ENCODE measurements at regions not wholly inside any gene's neighbourhood (a gene's known extent, or its start where the extent isn't known, plus 50 kb on each side); places are given as distances from the start of the nearest gene placed in this dataset.

GRCh38 chr6:17047889-17048288, 54.0 kb upstream of the STMND1 start:
- no peak for DNase-seq (ENCODE audit: low spot score)

- no peak for DNase-seq (ENCODE audit: low spot score)
These were observed 56.1 kb upstream of the STMND1 start for GRCh38 chr6:17045581-17046322.

GRCh38 chr6:17043148-17043522, 58.7 kb upstream of the STMND1 start:
- DNase-seq (ENCODE audit: low spot score): no peak

GRCh38 chr6:17042422-17043147, 59.3 kb upstream of the STMND1 start:
- DNase-seq (ENCODE audit: low spot score): peak; percentile 40

GRCh38 chr6:17039266-17039665, 62.6 kb upstream of the STMND1 start:
- DNase-seq (ENCODE audit: low spot score): no peak

- DNase-seq (ENCODE audit: low spot score): no peak
These were observed 63.5 kb upstream of the STMND1 start for GRCh38 chr6:17038316-17038715.

GRCh38 chr6:17036065-17036393, 65.8 kb upstream of the STMND1 start:
- no peak for DNase-seq (ENCODE audit: low spot score)

GRCh38 chr6:17035257-17036064, 66.4 kb upstream of the STMND1 start:
- no peak for DNase-seq (ENCODE audit: low spot score)

- DNase-seq (ENCODE audit: low spot score): no peak
These were observed 68.1 kb upstream of the STMND1 start for GRCh38 chr6:17033746-17034145.

GRCh38 chr6:17032988-17033634, 68.7 kb upstream of the STMND1 start:
- DNase-seq (ENCODE audit: low spot score): no peak

GRCh38 chr6:17032590-17032987, 69.3 kb upstream of the STMND1 start:
- no peak for DNase-seq (ENCODE audit: low spot score)

- no peak for DNase-seq (ENCODE audit: low spot score)
These were observed 69.9 kb upstream of the STMND1 start for GRCh38 chr6:17031961-17032360.

GRCh38 chr6:17027441-17027840, 74.4 kb upstream of the STMND1 start:
- no peak for DNase-seq (ENCODE audit: low spot score)

- no peak for DNase-seq (ENCODE audit: low spot score)
These were observed 79.2 kb upstream of the STMND1 start for GRCh38 chr6:17022604-17023003.

GRCh38 chr6:17021539-17021889, 80.3 kb upstream of the STMND1 start:
- no peak for DNase-seq (ENCODE audit: low spot score)

- no peak for DNase-seq (ENCODE audit: low spot score)
These were observed 80.8 kb upstream of the STMND1 start for GRCh38 chr6:17020889-17021538.

- DNase-seq (ENCODE audit: low spot score): no peak
These were observed 83.4 kb upstream of the STMND1 start for GRCh38 chr6:17018425-17018824.

GRCh38 chr6:17017416-17017815, 84.4 kb upstream of the STMND1 start:
- no peak for DNase-seq (ENCODE audit: low spot score)

GRCh38 chr6:17015551-17016381, 86.1 kb upstream of the STMND1 start:
- no peak for DNase-seq (ENCODE audit: low spot score)

GRCh38 chr6:17015144-17015543, 86.7 kb upstream of the STMND1 start:
- no peak for DNase-seq (ENCODE audit: low spot score)

- no peak for DNase-seq (ENCODE audit: low spot score)
These were observed 88.1 kb upstream of the STMND1 start for GRCh38 chr6:17013701-17014100.
